ENCODE measurements at regions not wholly inside any gene's neighbourhood (a gene's known extent, or its start where the extent isn't known, plus 50 kb on each side); places are given as distances from the start of the nearest gene placed in this dataset.

DNA sequence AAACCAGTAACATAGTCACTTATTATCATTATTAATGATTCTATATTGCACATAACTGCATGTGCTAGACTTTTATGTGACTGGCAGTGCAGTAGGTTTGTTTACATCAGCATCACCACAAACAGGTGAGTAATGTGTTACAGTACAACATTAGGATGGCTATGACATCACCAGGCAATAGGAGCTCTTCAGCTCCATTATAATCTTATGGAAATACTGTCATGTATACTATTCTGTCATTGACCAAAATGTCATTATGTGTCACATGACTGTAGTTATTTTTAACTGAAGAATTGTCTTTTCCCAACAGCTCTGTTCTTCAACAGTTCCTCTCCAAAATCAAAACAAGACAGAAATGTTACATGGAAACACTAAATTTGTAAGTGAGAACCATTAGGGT is 96.3 kb downstream of the C18orf54 start:
- no peak for TF ChIP-seq POLR2A (IDR thresholded peaks at IDR 0.05)
- no peak for TF ChIP-seq CTCF (IDR thresholded peaks at IDR 0.05)
